NCI-H748 (cell line): ENCODE measurements at regions not wholly inside any gene's neighbourhood (a gene's known extent, or its start where the extent isn't known, plus 50 kb on each side); places are given as distances from the start of the nearest gene placed in this dataset.

Source experiments
- DNase-seq: peaks from one replicate; lab custom pipeline; 2025; ENCODE audit not compliant: unreplicated experiment; lab: John Stamatoyannopoulos, UW

GRCh38 chr16:79810449-79811189 lies 210.1 kb upstream of the MAF start:
- no peak for DNase-seq

GRCh38 chr16:79809376-79809775 lies 208.8 kb upstream of the MAF start:
- DNase-seq, result no peak

GRCh38 chr16:79808731-79809130 lies 208.2 kb upstream of the MAF start:
- DNase-seq, result no peak

GRCh38 chr16:79806757-79807156 lies 206.2 kb upstream of the MAF start:
- no peak for DNase-seq

GRCh38 chr16:79805621-79806020 lies 205.1 kb upstream of the MAF start:
- DNase-seq, result no peak

GRCh38 chr16:79801646-79802045 lies 201.1 kb upstream of the MAF start:
- DNase-seq, result no peak

GRCh38 chr16:79800016-79800608 lies 199.6 kb upstream of the MAF start:
- DNase-seq, result no peak

- no peak for DNase-seq
These were observed 198.0 kb upstream of the MAF start for GRCh38 chr16:79798416-79799053.

- no peak for DNase-seq
These were observed 196.9 kb upstream of the MAF start for GRCh38 chr16:79797486-79797885.

GRCh38 chr16:79795556-79795955 lies 195.0 kb upstream of the MAF start:
- DNase-seq, result no peak

- DNase-seq, result no peak
These were observed 194.4 kb upstream of the MAF start for GRCh38 chr16:79794941-79795340.

GRCh38 chr16:79792664-79793351 lies 192.3 kb upstream of the MAF start:
- DNase-seq, result no peak

GRCh38 chr16:79792076-79792475 lies 191.5 kb upstream of the MAF start:
- DNase-seq, result no peak

GRCh38 chr16:79790854-79791253 lies 190.3 kb upstream of the MAF start:
- DNase-seq, result no peak

- no peak for DNase-seq
These were observed 188.4 kb upstream of the MAF start for GRCh38 chr16:79788949-79789348.

- no peak for DNase-seq
These were observed 185.9 kb upstream of the MAF start for GRCh38 chr16:79786389-79786788.

- DNase-seq, result no peak
These were observed 183.5 kb upstream of the MAF start for GRCh38 chr16:79784007-79784406.

GRCh38 chr16:79777679-79778078 lies 177.1 kb upstream of the MAF start:
- DNase-seq, result no peak

GRCh38 chr16:79776243-79776847 lies 175.8 kb upstream of the MAF start:
- DNase-seq, result no peak

GRCh38 chr16:79772784-79773183 lies 172.2 kb upstream of the MAF start:
- no peak for DNase-seq

GRCh38 chr16:79772048-79772447 lies 171.5 kb upstream of the MAF start:
- no peak for DNase-seq
